H9 (cell line): ENCODE measurements at regions not wholly inside any gene's neighbourhood (a gene's known extent, or its start where the extent isn't known, plus 50 kb on each side); places are given as distances from the start of the nearest gene placed in this dataset.

Experiments used
- DNase-seq: peaks from one replicate; pipeline ENCODE4 v3.0.0-alpha.2; 2017
- H2AFZ ChIP-seq: one replicate; pipeline ENCODE4 v1.6.1; 2013; ENCODE audit warnings: mild to moderate bottlenecking, low read length, control low read depth, moderate library complexity
- H2AK5ac ChIP-seq: 2 replicates; pipeline ENCODE4 v1.6.1; 2013; ENCODE audit warnings: low read length, control low read depth, mixed read lengths; ENCODE audit not compliant: insufficient read length
- H2BK120ac ChIP-seq: one replicate; pipeline ENCODE4 v1.6.1; 2013; ENCODE audit warnings: low read depth, mild to moderate bottlenecking, low read length, control low read depth, inconsistent platforms; ENCODE audit not compliant: poor library complexity, severe bottlenecking
- H2BK12ac ChIP-seq: 2 replicates; pipeline ENCODE4 v1.6.1; 2013; ENCODE audit warnings: low read length, control low read depth, mixed read lengths, low read depth; ENCODE audit not compliant: insufficient read length
- H2BK15ac ChIP-seq: 2 replicates; pipeline ENCODE4 v1.6.1; 2013; ENCODE audit warnings: low read depth, low read length, control low read depth
- H2BK20ac ChIP-seq: one replicate; pipeline ENCODE4 v1.6.1; 2013; ENCODE audit warnings: low read depth, mild to moderate bottlenecking, low read length, control low read depth, inconsistent platforms; ENCODE audit not compliant: poor library complexity, severe bottlenecking
- H2BK5ac ChIP-seq: 2 replicates; pipeline ENCODE4 v1.6.1; 2013; ENCODE audit warnings: low read length, control low read depth, mixed read lengths; ENCODE audit not compliant: insufficient read length
- H3K14ac ChIP-seq: 2 replicates; pipeline ENCODE4 v1.6.1; 2013; ENCODE audit warnings: low read length, control low read depth; ENCODE audit not compliant: insufficient read depth
- H3K18ac ChIP-seq: 2 replicates; pipeline ENCODE4 v1.6.1; 2013; ENCODE audit warnings: low read depth, mild to moderate bottlenecking, mixed read lengths, low read length, control low read depth; ENCODE audit not compliant: insufficient read length
- H3K23ac ChIP-seq: 2 replicates; pipeline ENCODE4 v1.6.1; 2013; ENCODE audit warnings: low read length, control low read depth, mixed read lengths, low read depth; ENCODE audit not compliant: insufficient read length
- H3K23me2 ChIP-seq: 2 replicates; pipeline ENCODE4 v1.6.1; 2013; ENCODE audit warnings: low read depth, mild to moderate bottlenecking, mixed read lengths, low read length, control low read depth; ENCODE audit not compliant: insufficient read length, poor library complexity, severe bottlenecking
- H3K27ac ChIP-seq: 2 replicates; pipeline ENCODE4 v1.5.1; 2013; ENCODE audit warnings: low read length, control low read depth, mixed read lengths, low read depth; ENCODE audit not compliant: insufficient read length
- H3K27me3 ChIP-seq: 2 replicates; pipeline ENCODE4 v1.6.1; 2013; ENCODE audit warnings: low read length, control low read depth, inconsistent platforms; ENCODE audit not compliant: insufficient read depth
- H3K4ac ChIP-seq: 2 replicates; pipeline ENCODE4 v1.6.1; 2013; ENCODE audit warnings: low read depth, mild to moderate bottlenecking, control low read depth, inconsistent platforms, low read length, moderate library complexity
- H3K4me1 ChIP-seq: 2 replicates; pipeline ENCODE4 v1.6.1; 2013; ENCODE audit warnings: low read length, control low read depth, inconsistent platforms; ENCODE audit not compliant: insufficient read depth
- H3K4me2 ChIP-seq: 2 replicates; pipeline ENCODE4 v1.6.1; 2013; ENCODE audit warnings: low read length, control low read depth, mixed read lengths; ENCODE audit not compliant: insufficient read length, insufficient read depth
- H3K56ac ChIP-seq: 2 replicates; pipeline ENCODE4 v1.6.1; 2013; ENCODE audit warnings: low read depth, mild to moderate bottlenecking, mixed read lengths, low read length, control low read depth; ENCODE audit not compliant: insufficient read length
- H3K79me1 ChIP-seq: 2 replicates; pipeline ENCODE4 v1.6.1; 2013; ENCODE audit warnings: low read depth, mild to moderate bottlenecking, moderate library complexity, low read length, control low read depth, inconsistent platforms; ENCODE audit not compliant: insufficient read depth, poor library complexity, severe bottlenecking
- H3K79me2 ChIP-seq: 2 replicates; pipeline ENCODE4 v1.6.1; 2013; ENCODE audit warnings: low read length, control low read depth, inconsistent platforms; ENCODE audit not compliant: insufficient read depth
- H3K9ac ChIP-seq: 2 replicates; pipeline ENCODE4 v1.6.1; 2013; ENCODE audit warnings: low read length, control low read depth, mixed read lengths; ENCODE audit not compliant: insufficient read length; ENCODE audit errors: extremely low read depth
- H3K9me3 ChIP-seq: one replicate; pipeline ENCODE4 v1.6.1; 2013; ENCODE audit warnings: low read depth, low read length, inconsistent platforms; ENCODE audit not compliant: control insufficient read depth
- H3T11ph ChIP-seq: one replicate; pipeline ENCODE4 v1.6.1; 2013; ENCODE audit warnings: mild to moderate bottlenecking, low read length, control low read depth, inconsistent platforms
- H4K20me1 ChIP-seq: one replicate; pipeline ENCODE4 v1.6.1; 2013; ENCODE audit not compliant: control insufficient read depth, insufficient read length, insufficient read depth
- H4K5ac ChIP-seq: 2 replicates; pipeline ENCODE4 v1.6.1; 2013; ENCODE audit warnings: low read depth, mild to moderate bottlenecking, mixed read lengths, low read length, control low read depth; ENCODE audit not compliant: insufficient read length
- H4K8ac ChIP-seq: replicated peaks from 2 replicates; pipeline ENCODE4 v1.6.1; 2013; ENCODE audit warnings: low read length, control low read depth, mixed read lengths, low read depth; ENCODE audit not compliant: insufficient read length
- H4K91ac ChIP-seq: 2 replicates; pipeline ENCODE4 v1.6.1; 2013; ENCODE audit warnings: low read depth, mild to moderate bottlenecking, moderate library complexity, mixed read lengths, low read length, control low read depth; ENCODE audit not compliant: insufficient read length
- H3K27ac Mint-ChIP-seq, 3 experiments: 2 replicates in 2 of 3; 3 replicates in 1 of 3; pipeline ENCODE4 v1.8.0; 2020 to 2021; ENCODE audit warnings: mixed read lengths in 3 of 3, mild to moderate bottlenecking in 1 of 3, moderate library complexity in 1 of 3
- H3K27me3 Mint-ChIP-seq: 2 replicates; pipeline ENCODE4 v1.8.0; 2021; ENCODE audit warnings: low read depth, mild to moderate bottlenecking, moderate library complexity, mixed read lengths
- H3K36me3 Mint-ChIP-seq, 3 experiments: 2 replicates in 2 of 3; 3 replicates in 1 of 3; pipeline ENCODE4 v1.8.0; 2020 to 2021; ENCODE audit warnings: low read depth in 3 of 3, mixed read lengths in 3 of 3; ENCODE audit not compliant: insufficient read depth in 1 of 3
- H3K4me1 Mint-ChIP-seq, 2 experiments: 2 replicates each; pipeline ENCODE4 v1.8.0; 2020; ENCODE audit warnings: mixed read lengths in 2 of 2
- H3K4me3 Mint-ChIP-seq, 2 experiments: 2 replicates in 1 of 2; 3 replicates in 1 of 2; pipeline ENCODE4 v1.8.0; 2020 to 2021; ENCODE audit warnings: mild to moderate bottlenecking in 2 of 2, mixed read lengths in 2 of 2, moderate library complexity in 1 of 2
- H3K9me3 Mint-ChIP-seq, 2 experiments: 2 replicates in 1 of 2; 3 replicates in 1 of 2; pipeline ENCODE4 v1.8.0; 2020; ENCODE audit warnings: mild to moderate bottlenecking in 2 of 2, mixed read lengths in 2 of 2, moderate library complexity in 1 of 2
- WGBS: extraction: QIAGEN DNeasy Blood & Tissue Kit; methylation state at CpG from one replicate; pipeline ENCODE4 v1.1.7; 2013; ENCODE audit warnings: missing lambda C conversion rate, low lambda C conversion rate, mixed read lengths; ENCODE audit not compliant: insufficient read length; ENCODE audit errors: extremely low coverage; 5-methylcytosine and 5-hydroxymethylcytosine counted together
- TF ChIP-seq, protein P1 (sequence below): fragments of 200-600 bp; sonication (generic); conservative IDR thresholded peaks from 3 replicates; pipeline ENCODE4 v1.8.0; 2021; ENCODE audit warnings: antibody characterized with exemption, mild to moderate bottlenecking

DNA sequence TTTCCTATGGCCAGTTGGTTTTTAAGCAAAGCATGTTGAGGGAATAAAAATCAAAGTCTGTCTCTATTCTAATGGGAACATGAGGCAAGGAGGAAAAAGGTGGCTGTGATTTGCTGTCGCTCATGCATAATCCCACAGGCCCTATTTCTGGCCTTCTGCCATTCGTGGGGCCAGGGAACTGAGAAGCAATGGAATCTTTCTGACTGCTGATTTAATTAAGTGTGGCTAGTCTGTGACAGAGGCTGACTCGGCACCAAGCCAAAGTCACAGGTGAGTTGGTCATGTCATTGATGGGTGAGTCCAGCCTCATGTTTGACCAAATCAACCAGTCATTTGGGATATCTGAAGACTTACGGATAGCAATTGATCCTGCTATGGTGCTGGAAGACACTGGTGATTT is 429.3 kb upstream of the CADM1 start:
- Histone ChIP-seq H3K4me2 (no peak overlapping the region), H2AFZ (no peak overlapping the region), H2AK5ac (no peak overlapping the region), H4K91ac (no peak overlapping the region), H2BK120ac (no peak overlapping the region), H3K4me1 (peaks cover 12% of the 10 kb centered on the region; the same call in 1 of the 2 replicates), H3K27ac (no peak overlapping the region), H2BK15ac (no peak overlapping the region), H2BK5ac (no peak overlapping the region), H3K4ac (no peak overlapping the region), H4K8ac (no peak overlapping the region), H3K56ac (no peak overlapping the region), H3K79me2 (no peaks in the 10 kb centered on the region), H3K14ac (no peak overlapping the region), H4K20me1 (no peaks in the 10 kb centered on the region), H2BK20ac (no peak overlapping the region), H3K18ac (no peak overlapping the region), H3K79me1 (no peaks in the 10 kb centered on the region), H4K5ac (no peak overlapping the region), H3K9me3 (no peaks in the 10 kb centered on the region), H3K23ac (no peak overlapping the region), H2BK12ac (no peak overlapping the region), H3K9ac (no peak overlapping the region), H3K27me3 (no peaks in the 10 kb centered on the region; the same call in 1 of the 2 replicates), H3K23me2 (no peaks in the 10 kb centered on the region), H3T11ph (no peak overlapping the region)
- Mint-ChIP-seq H3K4me3 (no peak overlapping the region), H3K9me3 (no peaks in the 10 kb centered on the region), H3K27ac (peak overlapping the region in 1 of 3 experiments; percentile 22; a peak in 1 of 7 replicates), H3K36me3 (no peaks in the 10 kb centered on the region), H3K4me1 (peaks cover 17 to 19% of the 10 kb centered on the region in 2 experiments), H3K27me3 (peaks cover 56% of the 10 kb centered on the region)
- no CpG with 5 or more reads among the region's 4 CpGs for WGBS
- no peak for DNase-seq
- TF ChIP-seq, protein P1, sequence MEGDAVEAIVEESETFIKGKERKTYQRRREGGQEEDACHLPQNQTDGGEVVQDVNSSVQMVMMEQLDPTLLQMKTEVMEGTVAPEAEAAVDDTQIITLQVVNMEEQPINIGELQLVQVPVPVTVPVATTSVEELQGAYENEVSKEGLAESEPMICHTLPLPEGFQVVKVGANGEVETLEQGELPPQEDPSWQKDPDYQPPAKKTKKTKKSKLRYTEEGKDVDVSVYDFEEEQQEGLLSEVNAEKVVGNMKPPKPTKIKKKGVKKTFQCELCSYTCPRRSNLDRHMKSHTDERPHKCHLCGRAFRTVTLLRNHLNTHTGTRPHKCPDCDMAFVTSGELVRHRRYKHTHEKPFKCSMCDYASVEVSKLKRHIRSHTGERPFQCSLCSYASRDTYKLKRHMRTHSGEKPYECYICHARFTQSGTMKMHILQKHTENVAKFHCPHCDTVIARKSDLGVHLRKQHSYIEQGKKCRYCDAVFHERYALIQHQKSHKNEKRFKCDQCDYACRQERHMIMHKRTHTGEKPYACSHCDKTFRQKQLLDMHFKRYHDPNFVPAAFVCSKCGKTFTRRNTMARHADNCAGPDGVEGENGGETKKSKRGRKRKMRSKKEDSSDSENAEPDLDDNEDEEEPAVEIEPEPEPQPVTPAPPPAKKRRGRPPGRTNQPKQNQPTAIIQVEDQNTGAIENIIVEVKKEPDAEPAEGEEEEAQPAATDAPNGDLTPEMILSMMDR, result no peak
